Ovary (tissue), 3 donors: ENCODE measurements at regions not wholly inside any gene's neighbourhood (a gene's known extent, or its start where the extent isn't known, plus 50 kb on each side); places are given as distances from the start of the nearest gene placed in this dataset.

Source experiments
- CTCF ChIP-seq, 3 donors: fragments of 450-650 bp in 2 of 3; fragments of 200-600 bp in 1 of 3; IDR thresholded peaks; one replicate each; pipeline versions ENCODE4 v1.5.1 to v1.8.0; 2016 to 2022; ENCODE audit warnings: antibody characterized with exemption in 3 of 3, mild to moderate bottlenecking in 1 of 3
- EP300 ChIP-seq: sonication (generic); formaldehyde crosslinking; IDR thresholded peaks from one replicate; pipeline ENCODE4 v1.6.1; 2017; ENCODE audit warnings: antibody characterized with exemption
- POLR2A ChIP-seq: fragments of 450-650 bp; IDR thresholded peaks from one replicate; pipeline ENCODE4 v1.6.1; 2017; ENCODE audit warnings: antibody characterized with exemption, mild to moderate bottlenecking, moderate library complexity
- donor health status: DM: no; HTN: no; CAD: no.

- TF ChIP-seq CTCF (IDR thresholded peaks at IDR 0.05) (no peak), POLR2A (no peak), EP300 (no peak)
Observed at GRCh38 chr3:106018102-106018501, 149.3 kb upstream of the CBLB start.
